GM12874 (cell line): ENCODE measurements at regions not wholly inside any gene's neighbourhood (a gene's known extent, or its start where the extent isn't known, plus 50 kb on each side); places are given as distances from the start of the nearest gene placed in this dataset.

Experiments used
- CTCF ChIP-seq: IDR thresholded peaks from 2 replicates; pipeline ENCODE4 v1.5.1; 2011; ENCODE audit warnings: low read depth, mild to moderate bottlenecking, control low read depth, low read length, moderate library complexity; ENCODE audit not compliant: insufficient read depth

- TF ChIP-seq CTCF: no peak
Observed at GRCh38 chr10:64096941-64097340, 575.7 kb downstream of the REEP3 start.

- no peak for TF ChIP-seq CTCF
Observed at GRCh38 chr10:64097391-64098122, 576.4 kb downstream of the REEP3 start.

GRCh38 chr10:64098994-64099393 lies 577.8 kb downstream of the REEP3 start:
- TF ChIP-seq CTCF: no peak

DNA sequence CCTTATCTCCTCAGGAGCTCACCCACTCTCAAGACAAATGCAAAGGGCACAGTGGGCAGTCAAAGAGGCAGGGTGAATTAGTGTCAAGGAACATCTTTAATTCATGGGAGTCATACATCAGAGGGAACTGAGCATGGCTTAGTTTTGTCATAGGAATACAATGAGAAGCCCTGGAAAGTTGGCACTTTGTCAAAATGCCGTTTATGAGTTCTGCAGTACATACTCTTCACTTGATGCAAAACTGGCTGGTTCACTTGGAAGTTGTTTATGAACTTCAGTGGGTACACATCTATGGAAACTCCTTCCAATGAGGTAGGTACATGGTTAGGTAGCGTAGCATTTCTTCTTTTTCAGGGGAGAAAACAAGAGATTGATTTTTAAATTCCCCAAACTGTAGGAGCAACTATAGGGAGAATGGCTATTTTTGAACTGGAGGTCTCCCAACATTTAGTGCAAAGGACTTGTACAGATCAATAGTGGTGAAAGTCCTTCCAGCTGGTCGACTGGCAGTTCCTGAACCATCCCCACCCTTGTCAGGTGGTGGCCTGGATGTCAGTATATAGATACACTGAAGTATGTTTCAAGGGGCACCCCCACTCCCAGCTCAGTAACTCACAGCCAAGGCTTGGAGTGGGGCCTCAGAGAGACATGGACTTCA lies 580.5 kb downstream of the REEP3 start:
- no peak for TF ChIP-seq CTCF

DNA sequence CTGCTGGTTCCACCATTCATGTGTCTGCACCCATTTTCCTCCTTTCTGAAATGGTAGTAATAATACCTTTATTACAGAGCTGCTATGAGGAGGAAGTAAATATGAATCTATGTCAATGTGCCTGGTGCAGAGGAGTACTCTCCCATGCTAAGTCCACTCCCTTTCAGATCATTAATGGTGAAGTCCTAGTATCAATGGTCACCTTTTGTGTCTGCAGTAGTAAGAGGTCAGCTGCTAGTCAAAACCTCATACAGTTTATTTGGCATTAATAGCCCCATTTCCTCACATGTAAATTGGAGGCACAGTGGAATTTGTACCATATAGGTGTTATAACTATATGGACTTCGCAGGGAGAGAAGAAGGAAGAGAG lies 581.0 kb downstream of the REEP3 start:
- TF ChIP-seq CTCF: no peak

DNA sequence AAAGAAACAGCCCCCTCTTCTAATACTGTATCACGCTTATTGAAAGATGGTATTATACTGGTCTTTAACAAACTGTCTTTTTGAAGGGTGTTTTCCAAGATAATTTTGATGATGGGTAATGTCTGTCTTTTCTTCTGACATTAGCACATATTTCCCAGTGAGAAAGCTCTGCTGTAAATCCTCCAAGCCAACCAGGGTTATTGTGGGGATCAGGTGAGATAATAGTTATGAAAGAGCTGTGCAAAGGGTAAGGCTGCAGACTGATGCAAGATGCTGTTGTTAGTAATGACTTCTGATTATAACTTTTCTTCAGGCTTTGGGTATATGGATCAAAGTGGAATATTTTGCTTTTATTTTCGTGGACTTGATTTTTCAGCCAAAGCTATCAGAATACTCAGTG lies 581.7 kb downstream of the REEP3 start:
- no peak for TF ChIP-seq CTCF

- no peak for TF ChIP-seq CTCF
Observed at GRCh38 chr10:64103750-64104470, 582.7 kb downstream of the REEP3 start.
